ENCODE measurements at regions not wholly inside any gene's neighbourhood (a gene's known extent, or its start where the extent isn't known, plus 50 kb on each side); places are given as distances from the start of the nearest gene placed in this dataset.

GRCh38 chr22:19655399-19655798 lies 58.9 kb upstream of the SEPTIN5 start:
- Histone ChIP-seq H2AFZ (ENCODE audit: low read length) (no peak overlapping the region), H3K27ac (ENCODE audit: insufficient read length, low read depth, low read length) (no peak overlapping the region), H3K27me3 (ENCODE audit: insufficient read depth, low read length) (no peaks in the 10 kb centered on the region), H3K18ac (ENCODE audit: insufficient read length, low read depth, low read length) (no peak overlapping the region), H3K9me3 (ENCODE audit: control insufficient read depth, low read depth, low read length) (no peaks in the 10 kb centered on the region), H3K79me1 (ENCODE audit: insufficient read depth, low read depth, low read length, poor library complexity, severe bottlenecking) (no peaks in the 10 kb centered on the region), H4K8ac (replicated peaks; ENCODE audit: insufficient read length, low read depth, low read length) (no peak overlapping the region), H3K9ac (ENCODE audit: extremely low read depth, insufficient read length, low read length) (no peak overlapping the region), H2AK5ac (ENCODE audit: insufficient read length, low read length) (no peak overlapping the region), H3K23ac (ENCODE audit: insufficient read length, low read depth, low read length) (no peak overlapping the region), H2BK15ac (ENCODE audit: low read depth, low read length) (no peak overlapping the region), H3K56ac (ENCODE audit: insufficient read length, low read depth, low read length) (no peak overlapping the region), H4K5ac (ENCODE audit: insufficient read length, low read depth, low read length) (no peak overlapping the region), H4K91ac (ENCODE audit: insufficient read length, low read depth, low read length) (no peak overlapping the region), H3K4ac (ENCODE audit: low read depth, low read length) (no peak overlapping the region), H2BK5ac (ENCODE audit: insufficient read length, low read length) (no peak overlapping the region), H3K23me2 (ENCODE audit: insufficient read length, low read depth, low read length, poor library complexity, severe bottlenecking) (no peaks in the 10 kb centered on the region), H3K14ac (ENCODE audit: insufficient read depth, low read length) (no peak overlapping the region), H2BK120ac (ENCODE audit: low read depth, low read length, poor library complexity, severe bottlenecking) (no peak overlapping the region), H4K20me1 (ENCODE audit: control insufficient read depth, insufficient read depth, insufficient read length) (no peaks in the 10 kb centered on the region), H3T11ph (ENCODE audit: low read length) (no peak overlapping the region), H2BK20ac (ENCODE audit: low read depth, low read length, poor library complexity, severe bottlenecking) (no peak overlapping the region), H3K4me1 (ENCODE audit: insufficient read depth, low read length) (no peaks in the 10 kb centered on the region; the same call in 1 of the 2 replicates), H3K79me2 (ENCODE audit: insufficient read depth, low read length) (no peaks in the 10 kb centered on the region), H3K4me2 (ENCODE audit: insufficient read depth, insufficient read length, low read length) (no peak overlapping the region), H2BK12ac (ENCODE audit: insufficient read length, low read depth, low read length) (no peak overlapping the region)
- no peak for TF ChIP-seq CTCF (conservative IDR thresholded peaks at IDR 0.05)
- WGBS (ENCODE audit: extremely low coverage, insufficient read length, low lambda C conversion rate) = no CpG with 5 or more reads among the region's 5 CpGs
- Mint-ChIP-seq H3K4me1 (peaks cover 9 to 14% of the 10 kb centered on the region in 2 experiments), H3K9me3 (no peaks in the 10 kb centered on the region), H3K4me3 (no peak overlapping the region), H3K36me3 (ENCODE audit: insufficient read depth in 1 of 3, low read depth in 3 of 3) (no peaks in the 10 kb centered on the region), H3K27me3 (ENCODE audit: low read depth) (peaks cover 1% of the 10 kb centered on the region; the same call in 1 of the 2 replicates), H3K27ac (no peak overlapping the region)
- no peak for DNase-seq

Measured in H9 (cell line).